CD14-positive monocyte (primary cell): ENCODE measurements at regions not wholly inside any gene's neighbourhood (a gene's known extent, or its start where the extent isn't known, plus 50 kb on each side); places are given as distances from the start of the nearest gene placed in this dataset.

Source experiments
- DNase-seq, 3 donors: peaks; one replicate each; pipeline ENCODE4 v3.0.0-alpha.2; 2011 to 2022
- H2AFZ ChIP-seq: 2 replicates; pipeline ENCODE4 v1.6.0; 2012; ENCODE audit warnings: mild to moderate bottlenecking, low read depth, low read length, inconsistent platforms; ENCODE audit not compliant: insufficient read depth, poor library complexity, severe bottlenecking
- H3K27ac ChIP-seq, 2 donors: 1 replicate in 1 of 2; 2 replicates in 1 of 2; pipeline ENCODE4 v1.5.1; 2012 to 2013; ENCODE audit warnings: low read length in 2 of 2, control low read depth in 1 of 2, inconsistent platforms in 1 of 2, low read depth in 1 of 2, mild to moderate bottlenecking in 1 of 2
- H3K27me3 ChIP-seq, 2 donors: one replicate each; pipeline versions ENCODE4 v1.6.0 to v1.6.1; 2011 to 2013; ENCODE audit warnings: low read length in 2 of 2; ENCODE audit not compliant: control insufficient read depth in 2 of 2, insufficient read depth in 2 of 2
- H3K36me3 ChIP-seq, 2 donors: replicated peaks in 1 of 2; 1 replicate in 1 of 2; 2 replicates in 1 of 2; pipeline versions ENCODE4 v1.5.1 to v1.6.1; 2012 to 2013; ENCODE audit warnings: low read length in 2 of 2, control low read depth in 1 of 2, inconsistent platforms in 1 of 2, mild to moderate bottlenecking in 1 of 2; ENCODE audit not compliant: insufficient read depth in 2 of 2, control insufficient read depth in 1 of 2
- H3K4me1 ChIP-seq, 2 donors: 1 replicate in 1 of 2; 2 replicates in 1 of 2; pipeline versions ENCODE4 v1.5.1 to v1.6.1; 2012 to 2013; ENCODE audit warnings: low read length in 2 of 2, control low read depth in 1 of 2, inconsistent platforms in 1 of 2, mild to moderate bottlenecking in 1 of 2, moderate library complexity in 1 of 2; ENCODE audit not compliant: insufficient read depth in 2 of 2, control insufficient read depth in 1 of 2
- H3K4me2 ChIP-seq: replicated peaks from 2 replicates; pipeline ENCODE3; 2012; ENCODE audit warnings: low read length, moderate library complexity, mild to moderate bottlenecking; ENCODE audit not compliant: poor library complexity, severe bottlenecking; ENCODE audit errors: extremely low read depth
- H3K4me3 ChIP-seq, 3 experiments: fragments of 200-600 bp in 1 of 3; sonication (generic) in 1 of 3; replicated peaks in 1 of 3; 1 replicate in 2 of 3; 2 replicates in 1 of 3; pipeline ENCODE4 v1.5.1; 2011 to 2013; ENCODE audit warnings: low read length in 3 of 3, mild to moderate bottlenecking in 3 of 3, control low read depth in 2 of 3, low read depth in 2 of 3, inconsistent platforms in 1 of 3, moderate library complexity in 1 of 3
- H3K79me2 ChIP-seq: 2 replicates; pipeline ENCODE4 v1.6.0; 2012; ENCODE audit warnings: mild to moderate bottlenecking, control low read depth, inconsistent platforms, low read length, moderate library complexity; ENCODE audit not compliant: insufficient read depth
- H3K9ac ChIP-seq: 2 replicates; pipeline ENCODE4 v1.6.0; 2017; ENCODE audit warnings: low read length, mild to moderate bottlenecking; ENCODE audit not compliant: insufficient read depth, poor library complexity, severe bottlenecking
- H3K9me3 ChIP-seq, 2 donors: replicated peaks in 1 of 2; 1 replicate in 1 of 2; 2 replicates in 1 of 2; pipeline versions ENCODE4 v1.5.1 to v1.6.1; 2012 to 2013; ENCODE audit warnings: low read length in 2 of 2, control low read depth in 1 of 2; ENCODE audit not compliant: control insufficient read depth in 1 of 2, insufficient read depth in 1 of 2
- H4K20me1 ChIP-seq: 2 replicates; pipeline ENCODE4 v1.6.0; 2012; ENCODE audit warnings: mild to moderate bottlenecking, low read length, control low read depth, moderate library complexity; ENCODE audit not compliant: insufficient read depth
- H3K27ac Mint-ChIP-seq, 7 donors: one replicate each; pipeline ENCODE4 v1.8.0; 2020; ENCODE audit warnings: mild to moderate bottlenecking in 7 of 7, mixed read lengths in 7 of 7, moderate library complexity in 6 of 7, inconsistent platforms in 2 of 7
- H3K27me3 Mint-ChIP-seq, 3 donors: one replicate each; pipeline ENCODE4 v1.8.0; 2021 to 2022; ENCODE audit warnings: low read depth in 3 of 3, mild to moderate bottlenecking in 3 of 3, mixed read lengths in 3 of 3, moderate library complexity in 3 of 3, inconsistent platforms in 1 of 3
- H3K36me3 Mint-ChIP-seq, 2 donors: one replicate each; pipeline ENCODE4 v1.8.0; 2020; ENCODE audit warnings: mixed read lengths in 2 of 2, inconsistent platforms in 1 of 2, mild to moderate bottlenecking in 1 of 2
- H3K4me1 Mint-ChIP-seq: one replicate; pipeline ENCODE4 v1.8.0; 2020; ENCODE audit warnings: mild to moderate bottlenecking, mixed read lengths
- H3K4me3 Mint-ChIP-seq, 2 donors: one replicate each; pipeline ENCODE4 v1.8.0; 2020; ENCODE audit warnings: mild to moderate bottlenecking in 2 of 2, mixed read lengths in 2 of 2, moderate library complexity in 1 of 2
- H3K9me3 Mint-ChIP-seq, 7 donors: one replicate each; pipeline ENCODE4 v1.8.0; 2020 to 2022; ENCODE audit warnings: mixed read lengths in 7 of 7, mild to moderate bottlenecking in 6 of 7, moderate library complexity in 6 of 7, inconsistent platforms in 2 of 7
- WGBS: methylation state at CpG from one replicate; pipeline ENCODE4 v1.1.5; 2013; ENCODE audit warnings: missing lambda C conversion rate; ENCODE audit not compliant: insufficient coverage; 5-methylcytosine and 5-hydroxymethylcytosine counted together
- intact Hi-C, 2 donors: fragments of 100-400 bp; cut with micrococcal nuclease; formaldehyde crosslinking; loops; one replicate each; pipeline versions ENCODE4 v1.15.0 to v1.15.1; 2023
- TF ChIP-seq, protein P1 (sequence below): fragments of 200-600 bp; IDR thresholded peaks from one replicate; pipeline ENCODE4 v1.8.0; 2022; ENCODE audit warnings: antibody characterized with exemption, mild to moderate bottlenecking

DNA sequence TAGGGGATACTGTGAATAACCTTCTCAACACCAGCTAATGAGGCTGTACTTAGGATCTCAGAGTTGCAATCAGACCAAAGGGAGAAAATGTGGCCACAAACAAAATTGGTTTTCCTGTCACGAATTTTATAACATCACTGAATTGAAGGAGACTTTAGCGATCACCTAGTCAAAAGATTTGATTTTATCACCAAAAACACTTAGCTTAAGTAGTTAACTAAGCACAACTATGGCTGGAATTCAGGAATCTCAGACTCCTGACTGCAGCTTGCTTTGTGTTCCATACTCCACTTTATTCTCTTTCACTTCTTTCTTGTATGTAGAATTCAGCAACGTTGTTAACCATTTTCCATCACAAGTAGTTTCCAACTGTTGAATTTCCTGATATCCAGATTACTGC is 152.0 kb downstream of the SLC16A9 start:
- H3K4me3 Mint-ChIP-seq, result no peak overlapping the region

DNA sequence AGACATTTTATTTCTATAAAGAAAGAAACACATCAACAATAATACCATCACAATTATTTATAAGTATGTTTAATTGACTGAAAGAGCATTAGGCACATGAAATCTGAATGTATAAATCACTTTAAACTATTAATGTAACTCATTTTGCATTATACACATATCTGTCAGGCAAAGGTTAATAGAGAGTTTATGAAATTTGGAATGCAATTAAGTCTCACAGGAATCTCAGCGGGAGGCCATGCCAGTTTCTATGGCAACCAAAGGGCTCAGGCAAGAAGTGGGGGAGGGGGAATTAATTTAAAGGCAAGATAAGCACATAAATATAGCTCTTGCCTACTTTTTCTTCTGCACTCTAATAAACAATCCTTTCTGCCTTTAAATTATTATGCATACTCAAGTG is 152.6 kb downstream of the SLC16A9 start:
- no peak overlapping the region for H3K9ac ChIP-seq
- Mint-ChIP-seq H3K4me3 (no peak overlapping the region), H3K4me1 (no peaks in the 10 kb centered on the region), H3K27ac (no peak overlapping the region), H3K27me3 (no peaks in the 10 kb centered on the region), H3K36me3 (no peaks in the 10 kb centered on the region), H3K9me3 (peaks cover 0 to 5% (median 2%) of the 10 kb centered on the region in 7 donors)
- H3K27me3 ChIP-seq, result no peaks in the 10 kb centered on the region
- H3K79me2 ChIP-seq, result no peaks in the 10 kb centered on the region
- no peak overlapping the region for H2AFZ ChIP-seq
- H3K9me3 ChIP-seq, result no peaks in the 10 kb centered on the region
- no peak for DNase-seq
- H3K4me2 ChIP-seq, result no peak overlapping the region
- H4K20me1 ChIP-seq, result no peaks in the 10 kb centered on the region
- no peak overlapping the region for H3K27ac ChIP-seq
- no peaks in the 10 kb centered on the region for H3K4me1 ChIP-seq
- H3K36me3 ChIP-seq, result no peaks in the 10 kb centered on the region
- TF ChIP-seq, protein P1, sequence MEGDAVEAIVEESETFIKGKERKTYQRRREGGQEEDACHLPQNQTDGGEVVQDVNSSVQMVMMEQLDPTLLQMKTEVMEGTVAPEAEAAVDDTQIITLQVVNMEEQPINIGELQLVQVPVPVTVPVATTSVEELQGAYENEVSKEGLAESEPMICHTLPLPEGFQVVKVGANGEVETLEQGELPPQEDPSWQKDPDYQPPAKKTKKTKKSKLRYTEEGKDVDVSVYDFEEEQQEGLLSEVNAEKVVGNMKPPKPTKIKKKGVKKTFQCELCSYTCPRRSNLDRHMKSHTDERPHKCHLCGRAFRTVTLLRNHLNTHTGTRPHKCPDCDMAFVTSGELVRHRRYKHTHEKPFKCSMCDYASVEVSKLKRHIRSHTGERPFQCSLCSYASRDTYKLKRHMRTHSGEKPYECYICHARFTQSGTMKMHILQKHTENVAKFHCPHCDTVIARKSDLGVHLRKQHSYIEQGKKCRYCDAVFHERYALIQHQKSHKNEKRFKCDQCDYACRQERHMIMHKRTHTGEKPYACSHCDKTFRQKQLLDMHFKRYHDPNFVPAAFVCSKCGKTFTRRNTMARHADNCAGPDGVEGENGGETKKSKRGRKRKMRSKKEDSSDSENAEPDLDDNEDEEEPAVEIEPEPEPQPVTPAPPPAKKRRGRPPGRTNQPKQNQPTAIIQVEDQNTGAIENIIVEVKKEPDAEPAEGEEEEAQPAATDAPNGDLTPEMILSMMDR, result no peak
- no CpG with 5 or more reads among the region's 1 CpG for WGBS
- intact Hi-C loops, result no loop called here
- no peak overlapping the region for H3K4me3 ChIP-seq

More for the DNA sequence above, 152.0 kb downstream of the SLC16A9 start:
- WGBS, result 61% methylated on average over 2 of the region's 3 CpGs
- Histone ChIP-seq H2AFZ (no peak overlapping the region), H3K27me3 (no peaks in the 10 kb centered on the region), H3K27ac (no peak overlapping the region), H4K20me1 (no peaks in the 10 kb centered on the region), H3K4me2 (no peak overlapping the region), H3K79me2 (no peaks in the 10 kb centered on the region), H3K9ac (no peak overlapping the region), H3K9me3 (no peaks in the 10 kb centered on the region), H3K36me3 (no peaks in the 10 kb centered on the region), H3K4me3 (no peak overlapping the region), H3K4me1 (no peaks in the 10 kb centered on the region)
- DNase-seq, result no peak
- intact Hi-C loops, result no loop called here
- no peaks in the 10 kb centered on the region for H3K36me3 Mint-ChIP-seq
- H3K4me1 Mint-ChIP-seq, result no peaks in the 10 kb centered on the region
- TF ChIP-seq, protein P1, result no peak
- no peak overlapping the region for H3K27ac Mint-ChIP-seq
- H3K9me3 Mint-ChIP-seq, result peaks cover 0 to 5% (median 2%) of the 10 kb centered on the region in 7 donors
- no peaks in the 10 kb centered on the region for H3K27me3 Mint-ChIP-seq
